IPS DF 6.9 (cell line): ENCODE measurements at regions not wholly inside any gene's neighbourhood (a gene's known extent, or its start where the extent isn't known, plus 50 kb on each side); places are given as distances from the start of the nearest gene placed in this dataset.

Experiments
- DNase-seq: peaks from one replicate; pipeline ENCODE4 v3.0.0-alpha.2; 2013; ENCODE audit warnings: low read depth, low spot score
- H3K27ac ChIP-seq: one replicate; pipeline ENCODE4 v1.5.1; 2013; ENCODE audit warnings: low read length, control low read depth
- H3K27me3 ChIP-seq: 2 replicates; pipeline ENCODE4 v1.6.1; 2013; ENCODE audit warnings: mild to moderate bottlenecking, low read length; ENCODE audit not compliant: control insufficient read depth, insufficient read depth
- H3K36me3 ChIP-seq: 2 replicates; pipeline ENCODE4 v1.6.1; 2013; ENCODE audit warnings: low read length; ENCODE audit not compliant: control insufficient read depth, insufficient read depth
- H3K4me1 ChIP-seq: 2 replicates; pipeline ENCODE4 v1.6.1; 2013; ENCODE audit warnings: low read length; ENCODE audit not compliant: control insufficient read depth, insufficient read depth
- H3K4me3 ChIP-seq: 2 replicates; pipeline ENCODE4 v1.5.1; 2013; ENCODE audit warnings: mild to moderate bottlenecking, low read length
- H3K9me3 ChIP-seq: 2 replicates; pipeline ENCODE4 v1.6.1; 2013; ENCODE audit warnings: low read length, inconsistent platforms; ENCODE audit not compliant: control insufficient read depth, insufficient read depth
- WGBS: extraction: QIAGEN DNeasy Blood & Tissue Kit; methylation state at CpG from one replicate; pipeline ENCODE4 v1.1.7; 2013; ENCODE audit warnings: mixed read lengths, missing lambda C conversion rate; ENCODE audit not compliant: insufficient read length, insufficient coverage; 5-methylcytosine and 5-hydroxymethylcytosine counted together

- no peaks in the 10 kb centered on the region for H3K27me3 ChIP-seq
- no peak overlapping the region for H3K4me3 ChIP-seq
- H3K9me3 ChIP-seq: no peaks in the 10 kb centered on the region
- no CpG with 5 or more reads among the region's 7 CpGs for WGBS
- no peak for DNase-seq
- no peaks in the 10 kb centered on the region for H3K36me3 ChIP-seq
- no peak overlapping the region for H3K27ac ChIP-seq
- H3K4me1 ChIP-seq: no peaks in the 10 kb centered on the region
Measured at GRCh38 chr7:46160861-46161260, 239.8 kb upstream of the IGFBP3 start.

DNA sequence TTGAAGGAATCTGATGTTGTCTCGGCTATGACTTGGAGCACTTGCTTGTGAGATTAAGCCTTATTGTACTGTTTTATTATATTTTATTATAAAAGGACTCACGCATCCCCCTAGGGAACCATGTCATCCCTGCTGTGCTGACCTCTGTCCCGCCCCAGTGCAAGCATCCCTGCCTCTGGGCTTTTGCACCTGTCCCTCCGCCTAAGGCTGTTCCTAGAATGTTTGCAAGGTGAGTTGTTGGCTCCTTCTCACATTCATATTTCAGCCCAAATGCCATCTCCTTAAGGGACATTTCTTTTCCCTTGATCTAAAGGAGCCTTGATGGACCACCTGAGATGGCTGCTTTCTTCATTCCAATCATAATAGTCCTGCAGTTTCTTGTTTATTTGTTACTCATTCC is 236.9 kb upstream of the IGFBP3 start:
- Histone ChIP-seq H3K4me1 (no peaks in the 10 kb centered on the region), H3K27me3 (no peaks in the 10 kb centered on the region), H3K4me3 (no peak overlapping the region), H3K9me3 (no peaks in the 10 kb centered on the region), H3K27ac (no peak overlapping the region), H3K36me3 (no peaks in the 10 kb centered on the region)
- no peak for DNase-seq
- WGBS: no CpG with 5 or more reads among the region's 4 CpGs

GRCh38 chr7:46157404-46157803 is 236.3 kb upstream of the IGFBP3 start:
- H3K4me3 ChIP-seq: no peak overlapping the region
- no peaks in the 10 kb centered on the region for H3K4me1 ChIP-seq
- H3K9me3 ChIP-seq: no peaks in the 10 kb centered on the region
- H3K36me3 ChIP-seq: no peaks in the 10 kb centered on the region
- no peak overlapping the region for H3K27ac ChIP-seq
- no CpG with 5 or more reads among the region's 5 CpGs for whole genome bisulfite sequencing
- H3K27me3 ChIP-seq: no peaks in the 10 kb centered on the region
- no peak for DNase-seq

GRCh38 chr7:46156853-46157252 is 235.8 kb upstream of the IGFBP3 start:
- DNase-seq: no peak
- Histone ChIP-seq H3K4me3 (no peak overlapping the region), H3K27me3 (no peaks in the 10 kb centered on the region), H3K9me3 (no peaks in the 10 kb centered on the region), H3K27ac (no peak overlapping the region), H3K36me3 (no peaks in the 10 kb centered on the region), H3K4me1 (no peaks in the 10 kb centered on the region)
- WGBS: no CpG with 5 or more reads among the region's 2 CpGs

DNA sequence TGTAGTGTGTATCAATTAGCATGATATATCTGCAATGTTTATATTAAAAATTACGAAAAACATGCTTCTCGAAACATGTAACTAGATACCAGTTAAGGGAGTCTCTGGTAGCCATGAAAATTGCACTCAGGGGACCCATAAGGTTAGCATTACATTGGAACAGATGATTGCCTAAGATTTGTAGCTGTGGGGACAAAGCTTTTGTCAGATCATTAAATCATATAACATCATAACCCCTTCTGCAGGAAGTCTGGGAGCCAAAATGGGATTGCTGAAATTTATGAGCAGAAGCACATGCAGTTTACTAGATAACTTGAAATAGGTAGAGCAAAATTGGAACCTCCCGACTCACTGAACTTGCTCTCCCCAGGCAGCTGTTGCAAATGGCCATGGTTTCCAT is 235.0 kb upstream of the IGFBP3 start:
- Histone ChIP-seq H3K27me3 (no peaks in the 10 kb centered on the region), H3K27ac (no peak overlapping the region), H3K36me3 (no peaks in the 10 kb centered on the region), H3K4me1 (no peaks in the 10 kb centered on the region), H3K9me3 (no peaks in the 10 kb centered on the region), H3K4me3 (no peak overlapping the region)
- WGBS: no CpG with 5 or more reads among the region's 3 CpGs
- no peak for DNase-seq

- no peaks in the 10 kb centered on the region for H3K27me3 ChIP-seq
- DNase-seq: no peak
- H3K4me1 ChIP-seq: no peaks in the 10 kb centered on the region
- no CpG with 5 or more reads among the region's 4 CpGs for WGBS
- no peak overlapping the region for H3K27ac ChIP-seq
- no peaks in the 10 kb centered on the region for H3K36me3 ChIP-seq
- H3K4me3 ChIP-seq: no peak overlapping the region
- no peaks in the 10 kb centered on the region for H3K9me3 ChIP-seq
Measured at GRCh38 chr7:46155367-46155766, 234.3 kb upstream of the IGFBP3 start.

GRCh38 chr7:46153951-46154787 is 233.1 kb upstream of the IGFBP3 start:
- Histone ChIP-seq H3K4me1 (no peaks in the 10 kb centered on the region), H3K27me3 (no peaks in the 10 kb centered on the region), H3K4me3 (no peak overlapping the region), H3K27ac (no peak overlapping the region), H3K36me3 (no peaks in the 10 kb centered on the region), H3K9me3 (no peaks in the 10 kb centered on the region)
- DNase-seq: no peak
- no CpG with 5 or more reads among the region's 6 CpGs for WGBS

- H3K4me1 ChIP-seq: no peaks in the 10 kb centered on the region
- H3K36me3 ChIP-seq: no peaks in the 10 kb centered on the region
- no CpG with 5 or more reads among the region's 1 CpG for WGBS
- no peak overlapping the region for H3K4me3 ChIP-seq
- no peak for DNase-seq
- H3K27me3 ChIP-seq: no peaks in the 10 kb centered on the region
- H3K27ac ChIP-seq: no peak overlapping the region
- H3K9me3 ChIP-seq: no peaks in the 10 kb centered on the region
Measured at GRCh38 chr7:46153583-46153950, 232.5 kb upstream of the IGFBP3 start.

GRCh38 chr7:46152696-46153095 is 231.6 kb upstream of the IGFBP3 start:
- Histone ChIP-seq H3K36me3 (no peaks in the 10 kb centered on the region), H3K27me3 (no peaks in the 10 kb centered on the region), H3K9me3 (no peaks in the 10 kb centered on the region), H3K4me3 (no peak overlapping the region), H3K4me1 (no peaks in the 10 kb centered on the region), H3K27ac (no peak overlapping the region)
- DNase-seq: no peak
- WGBS: no CpG with 5 or more reads among the region's 2 CpGs

GRCh38 chr7:46150721-46151120 is 229.6 kb upstream of the IGFBP3 start:
- Histone ChIP-seq H3K9me3 (no peaks in the 10 kb centered on the region), H3K4me1 (no peaks in the 10 kb centered on the region), H3K27me3 (no peaks in the 10 kb centered on the region), H3K36me3 (no peaks in the 10 kb centered on the region), H3K27ac (no peak overlapping the region), H3K4me3 (no peak overlapping the region)
- DNase-seq: no peak

- H3K36me3 ChIP-seq: no peaks in the 10 kb centered on the region
- H3K27ac ChIP-seq: no peak overlapping the region
- no peaks in the 10 kb centered on the region for H3K27me3 ChIP-seq
- WGBS: no CpG with 5 or more reads among the region's 1 CpG
- H3K9me3 ChIP-seq: no peaks in the 10 kb centered on the region
- no peak overlapping the region for H3K4me3 ChIP-seq
- DNase-seq: no peak
- H3K4me1 ChIP-seq: no peaks in the 10 kb centered on the region
Measured at GRCh38 chr7:46150202-46150601, 229.1 kb upstream of the IGFBP3 start.
